ENCODE measurements at regions not wholly inside any gene's neighbourhood (a gene's known extent, or its start where the extent isn't known, plus 50 kb on each side); places are given as distances from the start of the nearest gene placed in this dataset.
A peak's percentile ranks its signal among the peaks of the same experiment; 100 is the strongest.

DNA sequence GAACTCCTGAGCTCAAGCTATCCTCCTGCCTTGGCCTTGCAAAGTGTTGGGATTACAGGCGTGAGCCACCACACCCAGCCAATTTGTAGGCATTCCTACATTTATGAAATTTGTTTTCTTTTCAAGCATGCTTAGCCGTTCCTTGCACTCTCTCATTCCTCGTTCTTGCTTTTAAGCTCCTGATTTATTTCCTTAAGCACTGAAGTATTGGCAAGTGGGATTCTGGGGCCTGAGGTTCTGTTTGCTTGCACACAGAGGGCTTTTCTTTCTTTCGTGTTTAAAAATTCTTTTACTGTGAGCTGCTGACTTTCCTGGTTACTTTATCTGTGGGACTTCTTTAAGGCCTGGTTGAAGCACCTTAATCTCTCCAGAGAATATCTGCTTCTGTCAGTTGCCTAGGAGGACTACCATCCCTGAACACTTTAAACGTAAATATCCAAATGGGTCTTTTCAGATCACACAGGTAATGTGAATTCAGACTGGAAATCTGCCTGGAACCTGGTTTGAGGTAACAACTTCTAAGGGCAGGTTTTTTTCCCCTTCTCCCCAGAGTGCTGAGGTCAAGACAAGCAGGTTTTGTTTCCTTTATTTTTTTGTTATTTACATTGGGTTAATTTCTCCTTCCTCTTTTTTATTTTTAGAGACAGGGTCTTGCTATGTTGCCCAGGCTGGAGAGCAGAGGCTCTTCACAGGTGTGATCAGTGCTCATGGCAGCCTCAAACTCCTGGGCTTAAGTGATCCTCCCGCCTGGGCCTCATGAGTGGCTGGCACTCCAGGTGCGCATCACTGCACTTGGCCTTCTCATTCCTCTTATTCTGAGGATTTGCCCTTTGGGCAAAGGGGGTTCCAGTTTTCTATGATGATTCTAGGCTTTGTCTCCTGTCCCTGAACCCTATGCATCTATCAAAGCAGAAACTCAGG lies 102.9 kb downstream of the PFKFB3 start:
- no peak for DNase-seq (ENCODE audit: low spot score)

DNA sequence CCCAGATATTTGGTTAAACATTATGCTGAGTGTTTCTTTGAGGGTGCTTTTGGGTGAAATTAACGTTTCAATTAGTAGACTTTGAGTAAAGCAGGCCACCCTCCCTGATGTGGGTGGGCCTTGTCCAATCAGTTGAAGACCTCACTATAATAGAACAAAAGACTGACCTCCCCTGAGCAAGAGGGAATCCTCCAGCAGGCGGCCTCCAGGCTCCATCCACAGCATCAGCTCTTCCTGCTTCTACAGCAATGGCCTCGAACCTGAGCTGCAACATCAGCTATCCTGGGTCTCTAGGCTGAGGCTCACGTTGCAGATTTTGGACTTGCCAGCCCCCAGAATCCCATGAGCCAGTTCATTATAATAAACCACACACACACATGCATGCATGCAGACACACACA lies 104.2 kb downstream of the PFKFB3 start:
- no peak for DNase-seq (ENCODE audit: low spot score)

DNA sequence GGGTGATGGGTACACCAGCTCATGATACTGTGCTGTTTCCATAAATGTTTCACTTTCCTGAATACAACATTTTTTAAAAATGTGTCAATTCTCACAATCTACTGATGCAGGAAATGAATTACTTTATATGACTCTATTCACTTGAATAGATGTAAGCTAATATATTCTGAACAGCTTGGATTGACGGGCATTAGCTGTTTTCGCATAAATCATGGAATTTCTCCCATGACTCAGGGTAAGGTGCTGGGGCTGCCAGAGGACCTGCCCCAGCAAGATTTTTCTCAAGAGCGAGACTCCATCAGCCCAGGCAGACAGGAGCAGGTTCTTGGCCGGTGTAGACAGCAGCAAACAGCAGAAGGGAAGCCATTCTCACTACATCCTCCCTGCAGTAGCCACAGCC lies 107.1 kb downstream of the PFKFB3 start:
- DNase-seq (ENCODE audit: low spot score): no peak

DNA sequence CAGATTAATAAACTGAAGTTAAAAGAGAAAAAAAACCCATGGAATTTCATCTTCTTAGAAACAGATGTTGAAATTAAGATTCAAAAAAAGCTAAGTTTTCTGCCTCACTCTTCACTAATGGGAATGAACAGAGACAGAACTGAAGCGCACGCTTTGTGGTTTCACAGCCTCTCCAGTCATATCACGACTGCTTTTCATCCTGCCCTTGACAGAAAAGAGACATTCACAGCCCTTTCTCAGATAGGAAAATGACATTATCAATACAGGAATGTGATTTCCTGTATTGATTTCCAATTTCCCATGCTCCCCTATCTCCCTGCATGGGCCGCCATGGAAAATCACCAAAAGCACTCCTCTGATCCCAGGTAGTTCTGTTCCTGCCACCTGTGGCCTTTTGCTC lies 108.2 kb downstream of the PFKFB3 start:
- no peak for DNase-seq (ENCODE audit: low spot score)

DNA sequence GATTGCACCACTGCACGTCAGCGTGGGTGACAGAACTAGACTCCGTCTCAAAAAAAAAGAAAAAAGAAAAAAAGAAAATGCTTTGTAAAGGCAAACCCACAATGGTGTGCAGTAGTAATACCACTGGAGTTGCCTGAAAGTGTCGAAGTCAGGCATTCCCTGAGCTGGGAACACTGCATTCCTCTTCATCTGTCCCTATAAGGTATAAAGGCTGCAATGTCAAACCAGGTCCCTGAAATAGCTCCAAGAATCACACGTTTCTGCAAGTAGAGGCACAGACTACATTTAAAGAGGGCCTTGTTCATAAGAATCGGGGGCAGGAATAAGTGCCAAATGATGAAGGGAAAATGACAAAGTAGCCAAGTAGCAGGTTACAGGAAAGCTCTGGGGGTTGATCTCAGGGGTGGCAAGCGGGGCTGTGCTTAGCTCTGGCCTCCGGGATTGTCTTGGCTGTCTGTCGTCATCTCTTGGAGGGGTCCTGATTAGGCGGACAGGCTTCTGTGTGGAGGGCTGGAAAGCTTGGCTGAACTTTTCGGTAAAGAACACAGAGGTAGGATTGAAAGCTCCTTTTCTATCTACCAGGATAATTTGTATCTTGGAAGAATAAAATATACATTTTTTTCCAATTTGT lies 109.1 kb downstream of the PFKFB3 start:
- no peak for DNase-seq (ENCODE audit: low spot score)

DNA sequence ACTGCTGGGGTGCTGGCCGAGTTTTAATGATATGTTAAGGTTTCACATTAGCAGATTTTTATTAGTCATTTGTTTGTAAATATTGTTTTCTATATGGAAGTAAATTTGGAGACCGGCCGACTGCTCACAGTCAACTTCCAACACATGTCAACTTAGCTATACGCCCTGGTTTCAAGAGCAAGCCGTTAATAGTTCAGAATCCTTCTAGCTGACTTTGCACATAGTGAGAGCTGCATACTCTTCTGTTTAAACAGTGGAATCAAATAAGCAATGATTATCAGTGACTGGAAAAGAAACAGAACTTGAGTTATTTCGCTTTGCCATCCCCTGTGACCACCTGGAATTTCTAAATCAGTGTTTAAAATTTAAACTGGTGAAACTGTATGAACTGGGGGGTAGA lies 109.9 kb downstream of the PFKFB3 start:
- DNase-seq (ENCODE audit: low spot score): no peak

DNA sequence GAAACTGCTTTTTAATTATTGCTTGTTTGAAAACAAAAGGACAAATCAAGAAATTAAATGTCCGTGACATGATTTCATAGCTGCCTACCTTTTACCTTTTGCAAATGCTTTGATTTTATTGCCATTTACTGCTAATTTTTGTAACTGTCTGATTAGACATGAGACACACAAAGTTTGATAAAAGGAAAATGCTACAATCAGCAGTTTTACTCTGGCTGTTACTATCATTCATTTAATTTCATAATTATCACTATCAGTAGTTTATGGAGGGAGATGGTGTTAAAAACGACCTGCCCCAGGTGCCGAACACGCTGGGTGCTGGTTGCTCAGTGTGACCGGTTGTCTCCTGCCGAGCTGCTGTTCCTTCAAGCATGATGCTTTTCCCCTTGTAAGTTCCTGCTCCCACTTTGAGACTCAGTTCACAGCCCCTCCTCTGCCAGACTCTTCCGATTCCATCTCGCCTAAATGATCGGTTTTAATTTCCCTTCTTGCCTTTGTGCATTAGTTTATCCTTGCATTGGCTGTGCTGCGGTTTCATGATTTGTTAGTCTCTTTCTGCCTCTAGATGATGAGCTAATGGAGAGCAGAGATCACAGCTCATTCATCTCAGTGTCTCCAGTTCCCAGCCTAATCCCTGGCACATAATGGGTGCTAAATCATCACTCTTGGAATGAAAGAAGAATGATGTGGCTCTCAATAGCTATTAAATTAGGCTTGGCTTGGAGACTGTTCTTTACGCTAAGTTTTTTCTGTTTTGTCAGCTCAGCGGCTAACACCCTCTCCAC lies 110.6 kb downstream of the PFKFB3 start:
- no peak for DNase-seq (ENCODE audit: low spot score)

DNA sequence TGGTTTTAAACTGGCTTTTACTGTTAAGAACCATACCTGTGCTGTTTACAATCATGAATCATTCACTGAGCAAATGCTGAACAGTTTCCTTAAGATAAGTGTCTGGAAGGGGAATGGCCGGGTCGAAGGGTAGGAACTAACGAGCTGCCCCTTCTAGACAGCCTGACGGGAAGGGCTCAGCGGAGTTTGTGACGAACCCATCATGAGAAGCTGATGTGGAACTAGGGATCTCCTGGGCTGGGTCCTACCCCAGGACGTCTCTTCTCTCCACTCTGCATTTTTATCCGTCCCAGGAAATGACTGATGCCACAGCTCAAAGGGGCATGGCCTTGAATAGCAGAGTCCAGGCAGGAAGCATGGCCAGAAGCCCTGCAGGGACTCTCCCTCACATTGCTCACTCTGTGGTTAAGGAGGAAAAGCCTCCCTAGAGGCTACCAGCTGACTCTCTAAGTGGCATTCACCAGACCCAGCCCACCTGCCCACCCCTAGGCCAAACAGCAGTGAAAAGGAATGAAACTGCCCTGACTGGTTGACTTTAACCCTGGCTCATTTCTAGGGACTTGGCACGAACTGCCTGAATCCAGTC lies 112.0 kb downstream of the PFKFB3 start:
- DNase-seq (ENCODE audit: low spot score): no peak

DNA sequence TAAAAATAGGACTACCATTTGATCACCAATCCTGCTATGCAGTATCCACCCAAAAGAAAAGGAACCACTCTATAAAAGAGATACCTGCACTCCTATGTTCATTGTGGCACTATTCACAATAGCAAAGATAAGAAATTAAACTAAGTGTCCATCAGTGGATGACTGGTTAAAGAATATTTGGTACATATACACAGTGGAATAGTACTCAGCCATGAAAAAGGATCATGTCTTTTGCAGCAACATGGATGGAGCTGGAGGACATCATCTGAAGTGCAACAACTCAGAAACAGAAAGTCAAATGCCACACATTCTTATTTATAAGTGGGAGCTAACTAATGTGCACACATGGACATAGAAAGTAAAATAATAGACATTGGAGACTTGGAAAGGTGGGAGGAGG lies 116.4 kb downstream of the PFKFB3 start:
- DNase-seq (ENCODE audit: low spot score): no peak

DNA sequence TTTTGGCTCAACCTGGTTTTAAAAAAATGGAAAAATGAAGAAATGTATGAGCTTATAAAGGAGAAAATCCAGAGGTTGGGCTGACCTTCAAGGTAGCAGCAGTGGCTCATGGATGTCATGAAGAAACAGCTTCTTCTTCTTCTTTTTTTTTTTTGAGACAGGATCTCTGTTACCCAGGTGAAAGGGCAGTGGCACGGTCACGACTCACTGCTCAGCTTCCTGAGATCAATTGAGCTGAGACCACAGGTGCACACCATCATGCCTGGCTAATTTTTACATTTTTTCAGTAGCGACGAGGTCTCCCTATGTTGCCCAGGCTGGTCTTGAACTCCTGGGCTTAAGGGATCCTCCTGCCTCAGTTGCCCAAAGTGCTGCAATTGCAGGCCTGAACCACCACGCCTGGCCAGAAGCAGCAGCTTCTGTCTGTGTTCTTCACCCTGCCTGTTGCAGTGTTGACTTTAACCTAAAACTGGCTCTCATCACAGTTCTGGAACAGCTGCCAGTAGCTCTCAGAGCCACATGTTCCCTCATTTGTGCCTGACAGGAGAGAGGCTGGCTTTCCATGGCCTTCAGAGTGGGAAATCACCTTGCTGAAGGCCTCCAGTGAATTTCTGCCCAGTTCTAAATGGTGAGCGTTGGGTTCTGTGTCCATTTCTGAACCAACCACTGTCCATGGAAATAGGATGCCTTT lies 117.7 kb downstream of the PFKFB3 start:
- DNase-seq (ENCODE audit: low spot score): no peak

DNA sequence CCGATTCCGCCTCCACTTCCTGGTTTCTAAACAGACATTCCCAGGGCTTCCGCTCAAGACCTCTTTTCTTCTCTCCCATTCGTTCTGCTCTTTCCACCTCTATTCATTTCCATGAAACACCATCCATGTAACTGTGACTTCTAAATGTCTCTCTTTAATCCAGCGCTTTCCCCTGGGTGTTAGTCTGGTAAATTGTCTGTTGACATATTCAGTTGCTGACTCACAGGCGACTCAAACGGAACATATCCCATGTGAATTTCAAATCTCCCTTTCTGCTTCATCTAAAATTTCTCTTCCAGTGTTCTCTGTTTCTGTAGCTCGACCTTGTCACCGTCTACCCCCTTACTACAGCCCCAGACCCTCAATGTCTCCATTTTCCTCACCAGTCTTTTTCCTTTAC lies 119.1 kb downstream of the PFKFB3 start:
- DNase-seq (ENCODE audit: low spot score): no peak

DNA sequence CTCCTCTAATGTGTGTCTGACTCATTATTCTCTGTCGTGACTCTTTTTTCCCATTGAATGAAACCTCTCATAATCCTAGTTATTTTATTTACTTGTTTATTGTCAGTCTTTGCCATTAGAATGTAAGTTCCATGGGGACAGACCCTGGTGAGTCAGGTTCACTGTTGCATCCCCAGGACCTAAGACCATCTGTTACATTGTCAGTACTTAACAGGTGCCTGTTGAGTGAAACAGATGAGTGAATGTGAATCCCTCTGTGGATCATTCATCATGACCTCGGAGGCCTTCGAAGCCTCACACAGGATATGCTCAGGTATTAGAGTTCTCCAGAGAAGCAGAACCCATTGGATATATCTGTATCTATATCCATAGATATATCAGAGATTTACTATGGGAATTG lies 120.1 kb downstream of the PFKFB3 start:
- no peak for DNase-seq (ENCODE audit: low spot score)

DNA sequence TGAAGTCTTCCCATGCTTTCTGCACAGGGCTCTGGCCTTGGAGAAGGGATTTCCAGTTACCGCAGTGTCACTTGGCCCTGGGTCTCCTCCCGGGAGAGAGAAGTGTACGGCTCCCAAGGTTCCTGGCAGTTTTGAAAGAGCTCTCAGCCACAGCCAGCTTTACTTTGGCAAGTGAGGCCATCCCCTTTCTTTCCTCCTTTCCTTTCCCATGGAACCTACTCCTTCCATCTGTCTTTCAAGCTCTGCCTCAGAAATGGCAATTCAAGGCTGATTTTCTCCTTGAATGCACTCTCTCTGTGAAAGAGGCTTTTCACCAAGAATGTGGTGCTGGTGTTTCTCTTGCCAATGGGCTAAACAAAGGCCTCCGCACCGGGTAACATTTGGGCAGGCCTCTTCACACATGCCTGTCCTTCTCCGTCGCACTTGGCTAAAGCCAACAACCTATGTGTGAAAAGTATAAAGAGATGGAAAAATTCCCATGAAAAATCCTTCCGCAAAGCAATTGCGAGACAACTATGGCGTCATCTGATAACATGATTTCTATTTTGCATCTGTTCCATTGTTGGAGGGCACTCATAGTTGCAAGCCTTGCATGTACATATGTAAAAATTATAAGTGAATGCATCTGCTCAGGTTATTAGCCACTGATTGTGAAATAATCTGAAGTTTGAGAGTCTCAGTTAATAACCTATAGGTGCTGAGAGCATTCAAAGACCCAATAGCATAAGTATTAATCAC lies 125.4 kb downstream of the PFKFB3 start:
- DNase-seq (ENCODE audit: low spot score): peak; percentile 79

DNA sequence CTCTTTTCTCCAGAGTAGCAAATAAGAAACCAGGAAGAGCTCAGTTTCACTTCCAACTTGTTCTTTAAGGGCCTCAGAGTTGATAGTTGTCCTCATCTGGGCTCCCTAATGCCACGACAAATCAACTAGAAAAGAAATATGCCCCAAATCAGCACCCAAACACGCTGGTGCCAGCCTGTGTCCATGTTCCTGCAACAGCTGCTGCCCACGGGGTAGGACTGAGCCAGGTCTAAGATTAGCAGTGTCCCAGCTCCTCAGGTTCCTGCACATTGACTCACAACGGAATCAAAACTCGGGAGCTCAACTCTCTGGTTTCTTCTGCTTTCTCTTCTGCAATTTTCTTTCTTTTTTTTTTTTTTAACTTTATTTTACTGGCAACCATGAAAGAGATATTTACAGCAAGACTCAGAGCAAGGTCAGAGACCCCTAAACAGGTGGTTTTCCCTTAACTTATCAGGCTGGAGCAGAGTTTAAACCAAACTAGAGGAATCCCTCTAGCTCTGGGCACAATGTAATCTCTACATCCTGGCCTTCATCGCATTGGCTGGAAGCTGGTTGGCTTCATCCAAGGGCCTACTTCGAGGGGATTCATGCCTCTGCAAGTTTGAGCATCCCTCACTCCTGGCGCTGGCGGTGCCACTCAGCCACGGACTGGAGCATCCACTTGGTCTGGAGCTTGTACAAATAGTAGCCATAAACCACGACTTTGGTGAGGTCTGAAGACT lies 126.1 kb downstream of the PFKFB3 start:
- DNase-seq (ENCODE audit: low spot score): peak; percentile 79

DNA sequence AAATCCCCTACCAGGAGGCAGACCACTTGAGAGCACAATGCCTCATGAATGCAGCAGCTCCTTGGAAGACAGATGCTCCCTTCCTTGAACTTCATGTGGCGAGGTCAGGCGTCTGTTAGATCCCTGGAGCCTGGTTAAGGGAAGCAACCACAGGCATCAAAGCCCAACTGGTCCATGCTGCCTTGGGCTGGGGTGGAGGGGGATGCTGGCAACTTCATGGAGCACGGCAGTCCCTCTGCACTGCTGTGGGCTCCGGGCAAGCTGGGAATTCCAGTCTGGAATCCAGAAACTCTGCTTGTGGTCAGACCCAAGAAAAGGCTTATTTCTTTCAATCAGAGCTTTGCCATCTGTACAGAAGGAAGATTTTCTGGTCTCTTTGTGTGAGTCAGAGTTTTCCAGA lies 130.4 kb downstream of the PFKFB3 start:
- DNase-seq (ENCODE audit: low spot score): no peak

DNA sequence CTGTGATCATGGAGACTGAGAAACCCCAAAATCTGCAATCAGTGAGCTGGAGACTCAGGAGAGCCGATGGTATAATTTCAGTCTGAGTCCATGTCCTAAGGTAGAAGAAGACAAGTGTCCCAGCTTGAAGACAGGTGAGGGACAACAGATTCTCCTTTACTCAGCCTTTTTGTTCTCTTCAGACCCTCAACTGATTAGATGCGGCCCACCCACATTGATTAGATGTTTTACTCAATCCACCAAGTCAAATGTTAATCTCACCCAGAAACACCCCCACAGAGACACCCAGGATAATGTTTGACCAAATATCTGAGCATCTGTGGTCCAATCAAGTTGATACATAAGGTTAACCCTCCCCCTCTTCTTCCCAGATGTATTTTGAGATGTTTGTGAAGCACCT lies 131.2 kb downstream of the PFKFB3 start:
- DNase-seq (ENCODE audit: low spot score): no peak

DNA sequence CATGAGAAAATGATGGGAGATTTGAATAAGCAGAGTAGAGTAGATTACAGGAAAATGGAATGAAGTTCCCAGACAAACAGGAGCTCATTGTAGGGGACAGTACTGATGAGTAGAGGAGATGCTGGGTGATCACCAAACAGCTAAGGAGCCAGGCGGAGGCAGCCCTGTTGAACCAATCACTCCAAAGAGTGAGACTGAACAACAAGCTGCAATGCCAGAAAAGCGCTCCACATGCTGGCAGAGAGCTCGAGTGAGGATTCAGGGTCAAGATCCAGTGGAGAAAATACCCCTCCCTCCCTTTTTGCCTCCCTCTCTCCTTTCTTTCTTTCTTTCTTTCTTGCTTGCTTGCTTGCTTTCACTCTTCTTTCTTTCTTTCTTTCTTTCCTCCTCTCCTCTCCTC lies 133.3 kb downstream of the PFKFB3 start:
- peak; percentile 28 for DNase-seq (ENCODE audit: low spot score)

DNA sequence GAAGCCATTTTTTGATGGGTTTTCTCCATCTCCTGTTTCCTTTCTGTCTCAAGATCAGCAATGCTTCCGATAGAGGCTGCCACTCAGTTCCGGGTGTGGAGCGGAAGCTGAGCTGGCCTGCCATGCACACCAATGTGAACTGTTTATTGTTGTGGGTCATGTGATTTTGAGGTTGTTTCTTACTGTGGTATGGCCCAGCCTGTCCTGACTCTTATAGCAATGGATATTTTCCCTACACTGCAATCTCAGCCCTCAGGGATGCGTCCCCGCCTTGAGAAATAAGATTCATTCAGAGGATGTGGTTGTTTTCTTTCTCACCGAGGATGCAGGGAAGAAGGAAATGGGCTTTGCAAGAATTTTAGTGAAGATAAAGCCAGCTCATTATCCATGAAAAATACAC lies 134.7 kb downstream of the PFKFB3 start:
- no peak for DNase-seq (ENCODE audit: low spot score)

DNA sequence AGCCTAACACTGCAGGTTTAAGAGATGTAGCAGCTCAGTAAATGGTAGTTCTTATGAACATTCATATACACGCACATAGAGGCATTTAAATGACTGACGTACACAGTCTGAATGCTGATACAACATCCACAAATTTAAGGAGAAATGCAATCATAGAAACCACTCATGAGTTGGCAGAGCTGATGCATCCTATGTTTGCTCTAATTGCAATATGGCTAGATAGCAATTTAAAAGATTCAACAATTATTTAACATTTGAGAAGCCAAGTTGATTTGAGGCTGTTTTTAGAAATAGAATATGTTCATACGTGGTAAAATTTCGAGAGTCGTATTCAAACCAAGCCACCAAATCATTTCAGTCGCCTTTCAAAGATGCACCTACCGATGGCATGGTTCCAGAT lies 135.6 kb downstream of the PFKFB3 start:
- no peak for DNase-seq (ENCODE audit: low spot score)

DNA sequence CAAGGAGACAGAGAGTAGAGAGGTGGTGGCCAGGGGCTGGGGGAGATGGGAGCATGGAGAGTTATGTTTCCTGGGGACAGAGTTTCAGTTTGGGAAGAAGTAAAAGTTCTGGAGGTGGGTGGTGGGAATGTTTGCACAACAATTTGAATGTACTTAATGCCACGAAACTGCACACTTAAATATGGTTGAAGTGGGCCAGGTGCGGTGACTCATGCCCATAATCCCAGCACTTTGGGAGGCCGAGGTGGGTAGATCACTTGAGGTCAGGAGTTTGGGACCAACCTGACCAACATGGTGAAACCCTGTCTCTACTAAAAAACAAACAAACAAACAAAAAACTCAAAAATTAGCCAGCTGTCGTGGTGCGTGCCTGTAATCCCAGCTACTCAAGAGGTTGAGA lies 137.2 kb downstream of the PFKFB3 start:
- no peak for DNase-seq (ENCODE audit: low spot score)

Measured in Ammon's horn (tissue), 1 donor.